ENCODE measurements at regions not wholly inside any gene's neighbourhood (a gene's known extent, or its start where the extent isn't known, plus 50 kb on each side); places are given as distances from the start of the nearest gene placed in this dataset.
A peak's percentile ranks its signal among the peaks of the same experiment; 100 is the strongest.

DNA sequence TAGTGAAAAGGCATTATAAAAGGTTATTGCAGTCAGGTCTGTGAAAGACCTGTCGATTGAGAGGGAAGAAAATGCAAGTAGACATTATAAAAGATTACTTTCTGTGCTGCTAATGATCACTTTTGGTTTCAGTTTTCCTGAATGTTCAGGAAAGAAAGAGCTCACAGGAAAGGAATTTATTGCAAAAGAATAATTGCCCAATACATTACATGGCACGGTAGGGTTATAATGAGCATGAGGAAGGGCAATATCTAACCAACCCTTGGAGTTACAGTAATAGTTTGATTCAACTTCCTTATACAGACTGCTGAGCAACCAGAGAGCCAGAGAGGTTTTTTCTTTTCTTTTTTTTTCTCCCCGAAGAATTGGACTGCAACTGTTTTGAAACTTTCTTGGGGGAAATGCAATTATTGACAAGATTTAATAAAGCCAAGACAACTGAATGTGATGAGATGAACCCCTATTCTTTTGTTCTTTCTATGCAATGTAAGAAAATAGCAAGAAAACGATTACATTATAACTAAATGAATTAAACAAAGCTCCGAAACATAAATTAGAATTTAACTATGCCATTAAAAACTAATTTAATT, 247.0 kb downstream of the C4orf33 start:
- intact Hi-C loops (cut with micrococcal nuclease; ENCODE audit: unreplicated experiment): loop anchor here (5.0 to 10.0 kb wide), 4 partner anchors 126 to 1402 kb away; no protein-coding TSS in a partner anchor
- peaks cover 13% of the 10 kb centered on the region for H3K4me1 ChIP-seq (ENCODE audit: insufficient read depth, low read length, poor library complexity, severe bottlenecking)
- H3K9me3 ChIP-seq (ENCODE audit: low read depth, low read length, poor library complexity, severe bottlenecking): no peaks in the 10 kb centered on the region
- CTCF ChIA-PET: no interaction called here
- H3K4me3 ChIP-seq (ENCODE audit: low read depth, low read length, poor library complexity, severe bottlenecking): peak overlapping the region; percentile 3
- POLR2A ChIA-PET (ENCODE audit: low non-redundant PET): interaction anchor here (0.6 kb wide), 1 partner anchor 14 kb away, joined by 4 read pairs; no protein-coding TSS in a partner anchor
- no peaks in the 10 kb centered on the region for H3K27me3 ChIP-seq (replicated peaks; ENCODE audit: insufficient read depth, low read depth, low read length, poor library complexity)
- DNase-seq (ENCODE audit: low spot score): peak; percentile 60
- TF ChIP-seq, protein P1, sequence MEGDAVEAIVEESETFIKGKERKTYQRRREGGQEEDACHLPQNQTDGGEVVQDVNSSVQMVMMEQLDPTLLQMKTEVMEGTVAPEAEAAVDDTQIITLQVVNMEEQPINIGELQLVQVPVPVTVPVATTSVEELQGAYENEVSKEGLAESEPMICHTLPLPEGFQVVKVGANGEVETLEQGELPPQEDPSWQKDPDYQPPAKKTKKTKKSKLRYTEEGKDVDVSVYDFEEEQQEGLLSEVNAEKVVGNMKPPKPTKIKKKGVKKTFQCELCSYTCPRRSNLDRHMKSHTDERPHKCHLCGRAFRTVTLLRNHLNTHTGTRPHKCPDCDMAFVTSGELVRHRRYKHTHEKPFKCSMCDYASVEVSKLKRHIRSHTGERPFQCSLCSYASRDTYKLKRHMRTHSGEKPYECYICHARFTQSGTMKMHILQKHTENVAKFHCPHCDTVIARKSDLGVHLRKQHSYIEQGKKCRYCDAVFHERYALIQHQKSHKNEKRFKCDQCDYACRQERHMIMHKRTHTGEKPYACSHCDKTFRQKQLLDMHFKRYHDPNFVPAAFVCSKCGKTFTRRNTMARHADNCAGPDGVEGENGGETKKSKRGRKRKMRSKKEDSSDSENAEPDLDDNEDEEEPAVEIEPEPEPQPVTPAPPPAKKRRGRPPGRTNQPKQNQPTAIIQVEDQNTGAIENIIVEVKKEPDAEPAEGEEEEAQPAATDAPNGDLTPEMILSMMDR (conservative IDR thresholded peaks at IDR 0.05; ENCODE audit: low read depth, low read length): no peak
- TF ChIP-seq EZH2 (IDR thresholded peaks at IDR 0.05; ENCODE audit: borderline replicate concordance, low read depth, low read length, poor library complexity, severe bottlenecking): no peak
- BruUV-seq (replicated peaks): no TSS peak
- no peak overlapping the region for H3K27ac ChIP-seq (ENCODE audit: low read depth, low read length, poor library complexity, severe bottlenecking)
- H3K36me3 ChIP-seq (ENCODE audit: insufficient read depth, low read length, poor library complexity, severe bottlenecking): no peaks in the 10 kb centered on the region

DNA sequence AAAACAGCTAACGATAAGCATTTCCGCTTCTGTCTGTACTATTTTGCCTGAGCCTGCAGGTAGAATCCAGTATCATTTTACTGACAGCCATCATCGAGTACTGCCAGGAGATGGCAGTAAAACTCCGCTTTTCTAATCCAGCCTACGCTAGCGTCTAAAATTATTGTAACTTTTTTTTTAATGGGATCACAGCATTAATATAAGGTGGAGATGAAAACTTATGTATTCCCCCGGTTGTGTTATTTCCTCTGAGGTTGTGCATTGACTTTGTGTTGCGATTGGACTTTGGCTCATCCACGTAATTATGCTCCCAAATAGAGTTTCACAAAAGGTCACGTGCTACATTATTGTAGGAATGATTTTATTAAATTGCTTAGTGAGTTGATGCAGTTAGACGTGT, 248.1 kb downstream of the C4orf33 start:
- BruUV-seq (replicated peaks): no TSS peak
- no peaks in the 10 kb centered on the region for H3K36me3 ChIP-seq (ENCODE audit: insufficient read depth, low read length, poor library complexity, severe bottlenecking)
- ChIA-PET POLR2A (ENCODE audit: low non-redundant PET) (no interaction called here), CTCF (interaction anchor here (1.5 kb wide), 1 partner anchor 298 kb away, joined by 3 read pairs; no protein-coding TSS in a partner anchor)
- H3K9me3 ChIP-seq (ENCODE audit: low read depth, low read length, poor library complexity, severe bottlenecking): no peaks in the 10 kb centered on the region
- no peak overlapping the region for H3K4me3 ChIP-seq (ENCODE audit: low read depth, low read length, poor library complexity, severe bottlenecking)
- H3K4me1 ChIP-seq (ENCODE audit: insufficient read depth, low read length, poor library complexity, severe bottlenecking): peaks cover 13% of the 10 kb centered on the region
- intact Hi-C loops (cut with micrococcal nuclease; ENCODE audit: unreplicated experiment): loop anchor here (5.0 to 10.0 kb wide), 4 partner anchors 127 to 1401 kb away; no protein-coding TSS in a partner anchor
- no peak overlapping the region for H3K27ac ChIP-seq (ENCODE audit: low read depth, low read length, poor library complexity, severe bottlenecking)
- TF ChIP-seq EZH2 (IDR thresholded peaks at IDR 0.05; ENCODE audit: borderline replicate concordance, low read depth, low read length, poor library complexity, severe bottlenecking): no peak
- TF ChIP-seq, protein P1 (conservative IDR thresholded peaks at IDR 0.05; ENCODE audit: low read depth, low read length): peak; percentile 79
- H3K27me3 ChIP-seq (replicated peaks; ENCODE audit: insufficient read depth, low read depth, low read length, poor library complexity): no peaks in the 10 kb centered on the region
- DNase-seq (ENCODE audit: low spot score): peak; percentile 59

DNA sequence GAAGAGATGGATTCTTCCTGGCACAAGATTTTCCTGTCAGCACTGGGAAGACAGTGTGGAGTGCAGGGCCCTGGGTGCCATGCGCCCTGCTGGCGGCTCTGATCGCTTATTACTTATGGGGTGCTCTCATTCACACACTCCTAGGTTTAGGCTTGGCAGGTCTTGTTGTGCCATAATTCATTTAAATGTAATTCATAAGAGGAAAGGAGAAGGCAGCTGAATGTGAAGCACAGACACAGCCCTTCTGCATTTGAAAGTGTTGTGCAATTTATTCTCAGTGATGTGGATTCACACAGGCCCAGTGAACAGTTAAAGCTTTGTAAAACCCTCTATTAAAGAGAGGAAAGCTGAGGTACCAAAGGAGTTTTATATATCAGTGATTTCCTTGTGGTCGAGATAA, 249.7 kb downstream of the C4orf33 start:
- no TSS peak for BruUV-seq (replicated peaks)
- POLR2A ChIA-PET (ENCODE audit: low non-redundant PET): no interaction called here
- Histone ChIP-seq H3K36me3 (ENCODE audit: insufficient read depth, low read length, poor library complexity, severe bottlenecking) (no peaks in the 10 kb centered on the region), H3K9me3 (ENCODE audit: low read depth, low read length, poor library complexity, severe bottlenecking) (no peaks in the 10 kb centered on the region), H3K27me3 (replicated peaks; ENCODE audit: insufficient read depth, low read depth, low read length, poor library complexity) (no peaks in the 10 kb centered on the region), H3K27ac (ENCODE audit: low read depth, low read length, poor library complexity, severe bottlenecking) (no peak overlapping the region), H3K4me3 (ENCODE audit: low read depth, low read length, poor library complexity, severe bottlenecking) (no peak overlapping the region), H3K4me1 (ENCODE audit: insufficient read depth, low read length, poor library complexity, severe bottlenecking) (peaks cover 13% of the 10 kb centered on the region)
- intact Hi-C loops (cut with micrococcal nuclease; ENCODE audit: unreplicated experiment): loop anchor here (10.0 kb wide), 1 partner anchor 1399 kb away; no protein-coding TSS in a partner anchor
- CTCF ChIA-PET: no interaction called here
- DNase-seq (ENCODE audit: low spot score): peak; percentile 2
- TF ChIP-seq EZH2 (IDR thresholded peaks at IDR 0.05; ENCODE audit: borderline replicate concordance, low read depth, low read length, poor library complexity, severe bottlenecking): no peak
- TF ChIP-seq, protein P1 (conservative IDR thresholded peaks at IDR 0.05; ENCODE audit: low read depth, low read length): no peak

Measured in A673 (cell line).